ENCODE measurements at regions not wholly inside any gene's neighbourhood (a gene's known extent, or its start where the extent isn't known, plus 50 kb on each side); places are given as distances from the start of the nearest gene placed in this dataset.

DNA sequence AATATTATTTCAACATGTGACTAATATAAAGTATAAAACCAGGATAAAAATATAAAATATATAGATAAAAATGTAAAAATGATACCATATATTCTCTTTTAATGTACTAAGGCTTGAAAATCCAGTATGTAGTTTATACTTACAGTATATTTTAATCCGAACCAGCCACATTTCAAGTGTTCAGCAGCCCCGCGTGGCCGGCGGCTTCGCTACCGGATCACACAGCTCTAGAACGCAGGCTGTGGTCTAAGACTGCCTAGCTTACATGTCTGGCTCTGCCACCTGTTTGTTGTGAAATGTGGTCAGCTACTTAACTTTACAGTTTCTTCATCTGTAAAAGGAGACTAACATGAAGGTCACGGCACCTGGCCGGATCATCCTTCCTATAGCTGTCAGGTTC, 189.7 kb upstream of the TBX3 start:
- TF ChIP-seq, protein P1, sequence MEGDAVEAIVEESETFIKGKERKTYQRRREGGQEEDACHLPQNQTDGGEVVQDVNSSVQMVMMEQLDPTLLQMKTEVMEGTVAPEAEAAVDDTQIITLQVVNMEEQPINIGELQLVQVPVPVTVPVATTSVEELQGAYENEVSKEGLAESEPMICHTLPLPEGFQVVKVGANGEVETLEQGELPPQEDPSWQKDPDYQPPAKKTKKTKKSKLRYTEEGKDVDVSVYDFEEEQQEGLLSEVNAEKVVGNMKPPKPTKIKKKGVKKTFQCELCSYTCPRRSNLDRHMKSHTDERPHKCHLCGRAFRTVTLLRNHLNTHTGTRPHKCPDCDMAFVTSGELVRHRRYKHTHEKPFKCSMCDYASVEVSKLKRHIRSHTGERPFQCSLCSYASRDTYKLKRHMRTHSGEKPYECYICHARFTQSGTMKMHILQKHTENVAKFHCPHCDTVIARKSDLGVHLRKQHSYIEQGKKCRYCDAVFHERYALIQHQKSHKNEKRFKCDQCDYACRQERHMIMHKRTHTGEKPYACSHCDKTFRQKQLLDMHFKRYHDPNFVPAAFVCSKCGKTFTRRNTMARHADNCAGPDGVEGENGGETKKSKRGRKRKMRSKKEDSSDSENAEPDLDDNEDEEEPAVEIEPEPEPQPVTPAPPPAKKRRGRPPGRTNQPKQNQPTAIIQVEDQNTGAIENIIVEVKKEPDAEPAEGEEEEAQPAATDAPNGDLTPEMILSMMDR (IDR thresholded peaks at IDR 0.05): no peak
- TF ChIP-seq POLR2A (IDR thresholded peaks at IDR 0.05): no peak
